ENCODE measurements at regions not wholly inside any gene's neighbourhood (a gene's known extent, or its start where the extent isn't known, plus 50 kb on each side); places are given as distances from the start of the nearest gene placed in this dataset.

DNA sequence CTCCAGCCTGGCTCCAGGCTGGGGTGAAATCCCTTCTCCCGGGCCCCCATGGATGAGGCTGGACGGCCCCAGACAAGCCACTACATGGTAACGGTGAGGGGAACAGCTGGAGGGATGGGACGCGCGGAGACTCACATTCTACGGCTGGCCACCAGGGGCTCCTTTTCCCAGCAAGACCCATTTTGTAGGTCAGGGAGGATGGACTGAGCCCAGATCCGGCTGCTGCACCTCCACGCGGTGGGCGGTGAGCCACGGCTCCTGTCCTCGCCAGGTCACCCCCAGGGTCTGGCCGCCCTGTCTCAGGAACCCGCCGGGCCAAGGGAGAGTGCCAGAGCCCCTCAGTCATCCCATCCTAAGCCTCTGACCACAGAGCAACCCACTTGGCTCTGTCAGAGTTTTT lies 75.0 kb upstream of the ACTRT2 start:
- no peaks in the 10 kb centered on the region for H3K4me1 Mint-ChIP-seq

DNA sequence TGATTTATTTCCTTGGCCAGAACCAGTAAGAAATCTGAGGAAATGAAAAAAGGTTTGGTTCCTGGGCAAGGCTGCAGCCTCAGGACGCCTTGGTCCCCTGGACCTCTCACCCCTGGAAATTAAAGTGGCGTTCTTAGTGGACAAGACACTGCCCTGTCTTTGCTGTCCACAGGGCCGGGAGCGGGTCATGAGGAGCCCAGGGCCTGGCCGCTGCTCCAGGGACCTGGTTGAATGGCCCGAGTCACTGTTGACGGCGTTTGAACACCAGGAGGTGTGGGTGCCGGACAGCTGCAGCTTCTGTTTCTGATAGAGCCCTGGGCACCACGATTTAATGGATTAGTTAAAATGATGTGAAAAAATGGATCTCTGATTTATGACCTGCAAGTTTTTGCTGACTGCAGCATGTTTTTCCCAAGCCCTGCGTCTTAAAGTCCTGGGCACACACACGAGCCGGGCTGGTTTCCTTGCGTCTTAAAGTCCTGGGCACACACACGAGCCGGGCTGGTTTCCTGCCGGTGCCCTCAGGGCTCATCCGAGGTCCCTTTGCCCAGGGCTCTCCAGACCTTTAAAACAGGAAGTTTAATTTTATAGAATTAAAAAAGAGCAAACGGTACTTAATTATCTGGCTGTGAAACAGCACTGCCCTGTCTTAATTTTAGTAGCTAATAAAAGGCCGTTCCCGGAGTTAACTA lies 74.1 kb upstream of the ACTRT2 start:
- Mint-ChIP-seq H3K4me1 (no peaks in the 10 kb centered on the region), H3K36me3 (ENCODE audit: low read depth) (no peaks in the 10 kb centered on the region), H3K27me3 (ENCODE audit: low read depth) (no peaks in the 10 kb centered on the region), H3K27ac (ENCODE audit: unreplicated experiment) (no peak overlapping the region), H3K4me3 (no peak overlapping the region), H3K9me3 (no peaks in the 10 kb centered on the region)
- TF ChIP-seq, protein P1, sequence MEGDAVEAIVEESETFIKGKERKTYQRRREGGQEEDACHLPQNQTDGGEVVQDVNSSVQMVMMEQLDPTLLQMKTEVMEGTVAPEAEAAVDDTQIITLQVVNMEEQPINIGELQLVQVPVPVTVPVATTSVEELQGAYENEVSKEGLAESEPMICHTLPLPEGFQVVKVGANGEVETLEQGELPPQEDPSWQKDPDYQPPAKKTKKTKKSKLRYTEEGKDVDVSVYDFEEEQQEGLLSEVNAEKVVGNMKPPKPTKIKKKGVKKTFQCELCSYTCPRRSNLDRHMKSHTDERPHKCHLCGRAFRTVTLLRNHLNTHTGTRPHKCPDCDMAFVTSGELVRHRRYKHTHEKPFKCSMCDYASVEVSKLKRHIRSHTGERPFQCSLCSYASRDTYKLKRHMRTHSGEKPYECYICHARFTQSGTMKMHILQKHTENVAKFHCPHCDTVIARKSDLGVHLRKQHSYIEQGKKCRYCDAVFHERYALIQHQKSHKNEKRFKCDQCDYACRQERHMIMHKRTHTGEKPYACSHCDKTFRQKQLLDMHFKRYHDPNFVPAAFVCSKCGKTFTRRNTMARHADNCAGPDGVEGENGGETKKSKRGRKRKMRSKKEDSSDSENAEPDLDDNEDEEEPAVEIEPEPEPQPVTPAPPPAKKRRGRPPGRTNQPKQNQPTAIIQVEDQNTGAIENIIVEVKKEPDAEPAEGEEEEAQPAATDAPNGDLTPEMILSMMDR (conservative IDR thresholded peaks at IDR 0.05) = no peak
- no peak for DNase-seq (ENCODE audit: low read depth, low spot score)

More for the DNA sequence above, 75.0 kb upstream of the ACTRT2 start:
- Mint-ChIP-seq H3K36me3 (ENCODE audit: low read depth) (peaks cover 3% of the 10 kb centered on the region), H3K27me3 (ENCODE audit: low read depth) (no peaks in the 10 kb centered on the region), H3K27ac (ENCODE audit: unreplicated experiment) (no peak overlapping the region), H3K4me3 (no peak overlapping the region), H3K9me3 (peaks cover 3% of the 10 kb centered on the region)
- no peak for DNase-seq (ENCODE audit: low read depth, low spot score)
- TF ChIP-seq, protein P1 (conservative IDR thresholded peaks at IDR 0.05) = no peak

DNA sequence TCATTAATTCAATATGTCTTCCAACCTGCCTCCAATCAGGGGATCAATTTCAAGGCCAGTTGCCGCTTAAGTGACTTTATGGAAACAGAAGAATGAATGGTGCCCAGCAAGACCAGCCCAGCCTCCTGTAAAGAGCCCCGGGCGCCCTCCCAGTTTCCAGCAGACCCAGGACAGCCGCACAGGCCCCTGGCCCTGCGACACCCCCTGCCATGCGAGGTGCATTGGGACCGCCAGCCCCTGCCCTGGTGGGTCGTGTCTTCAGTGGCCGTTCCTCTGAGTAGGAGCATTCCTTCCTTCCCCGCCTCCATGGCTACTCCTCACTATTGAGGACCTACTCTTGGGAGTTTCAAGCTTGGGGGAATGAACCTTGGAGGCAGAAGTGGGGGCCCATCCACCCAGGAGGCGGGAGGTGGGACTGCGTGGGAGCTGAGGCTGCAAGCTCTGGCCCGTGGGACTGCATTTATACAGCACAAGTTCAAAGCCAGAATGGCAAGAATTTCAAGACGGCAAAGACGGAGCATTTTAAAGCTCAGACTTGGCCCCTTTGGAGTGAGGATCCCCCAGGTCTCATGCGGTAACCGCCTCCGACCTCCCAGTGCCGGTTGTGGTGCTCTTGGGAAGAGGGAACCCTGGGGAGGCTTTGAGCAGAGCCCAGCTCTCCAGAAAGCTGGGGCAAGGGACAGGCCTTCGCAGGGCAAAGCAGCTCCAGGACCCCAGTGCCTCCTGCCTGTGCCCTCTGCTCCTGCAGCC lies 73.1 kb upstream of the ACTRT2 start:
- Mint-ChIP-seq H3K36me3 (ENCODE audit: low read depth) (peaks cover 2% of the 10 kb centered on the region), H3K4me3 (no peak overlapping the region), H3K27ac (ENCODE audit: unreplicated experiment) (no peak overlapping the region), H3K27me3 (ENCODE audit: low read depth) (no peaks in the 10 kb centered on the region), H3K4me1 (no peaks in the 10 kb centered on the region), H3K9me3 (peaks cover 2% of the 10 kb centered on the region)
- DNase-seq (ENCODE audit: low read depth, low spot score) = no peak
- TF ChIP-seq, protein P1 (conservative IDR thresholded peaks at IDR 0.05) = no peak

DNA sequence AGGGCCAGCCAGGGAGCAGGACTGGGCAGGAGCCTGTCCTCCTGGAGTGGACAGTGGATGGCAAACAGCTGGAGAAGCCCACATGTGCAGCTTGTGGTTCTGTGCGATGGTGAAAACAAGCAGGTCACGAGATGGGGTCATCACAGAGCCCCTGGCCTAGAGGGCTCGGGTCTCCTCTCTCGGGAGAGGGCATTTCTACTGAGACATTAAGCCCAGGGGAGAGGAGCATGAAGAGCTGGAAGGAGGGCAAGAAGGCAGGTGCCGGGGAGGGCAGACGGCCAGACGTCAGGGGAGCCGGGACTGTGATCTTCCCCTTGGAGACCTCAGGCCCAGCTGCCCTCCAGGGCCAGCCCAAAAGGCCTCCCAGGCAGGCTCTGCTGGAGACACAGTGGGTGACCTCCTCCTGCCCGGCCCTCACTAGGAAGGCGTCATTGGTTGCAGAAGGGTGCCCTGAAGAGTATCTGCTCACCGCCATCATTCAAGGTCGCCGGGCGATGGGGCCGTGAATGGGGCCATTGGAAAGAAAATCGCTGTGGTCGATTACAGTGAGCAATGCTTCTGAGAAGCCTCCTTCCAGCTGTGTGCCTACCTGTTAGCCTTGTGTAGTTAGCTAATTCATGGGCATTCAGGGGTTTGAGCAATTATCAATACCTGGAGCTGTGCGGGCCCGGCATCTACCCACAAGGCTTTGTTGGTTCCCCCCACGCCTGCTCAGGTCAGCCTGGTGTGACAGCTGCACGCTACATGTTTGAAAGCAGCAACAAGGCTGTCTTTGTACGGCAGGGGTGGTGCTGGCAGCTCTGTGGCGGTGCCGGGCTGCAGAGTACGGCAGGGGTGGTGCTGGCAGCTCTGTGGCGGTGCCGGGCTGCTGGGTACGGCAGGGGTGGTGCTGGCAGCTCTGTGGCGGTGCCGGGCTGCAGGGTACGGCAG lies 72.3 kb upstream of the ACTRT2 start:
- Mint-ChIP-seq H3K4me3 (no peak overlapping the region), H3K27ac (ENCODE audit: unreplicated experiment) (no peak overlapping the region), H3K9me3 (peaks cover 8% of the 10 kb centered on the region), H3K27me3 (ENCODE audit: low read depth) (no peaks in the 10 kb centered on the region), H3K4me1 (no peaks in the 10 kb centered on the region), H3K36me3 (ENCODE audit: low read depth) (peaks cover 3% of the 10 kb centered on the region)
- no peak for DNase-seq (ENCODE audit: low read depth, low spot score)
- TF ChIP-seq, protein P1 (conservative IDR thresholded peaks at IDR 0.05) = no peak
